Mesendoderm (in vitro differentiated cells): ENCODE measurements at regions not wholly inside any gene's neighbourhood (a gene's known extent, or its start where the extent isn't known, plus 50 kb on each side); places are given as distances from the start of the nearest gene placed in this dataset.
"Not testable (repeated sequence)": the region's sequence is repeated elsewhere in the genome, so short reads cannot be mapped to it uniquely, and the experiment has no call there.

Experiments
- DNase-seq: peaks from one replicate; pipeline ENCODE4 v3.0.0; 2013
- H2AK5ac ChIP-seq: 2 replicates; pipeline ENCODE4 v1.6.1; 2013; ENCODE audit warnings: low read length, inconsistent platforms
- H2BK120ac ChIP-seq: 2 replicates; pipeline ENCODE4 v1.6.1; 2013; ENCODE audit warnings: low read depth, mild to moderate bottlenecking, low read length, moderate library complexity, mixed read lengths
- H2BK15ac ChIP-seq: replicated peaks from 2 replicates; pipeline ENCODE4 v1.6.1; 2013; ENCODE audit warnings: low read depth, mild to moderate bottlenecking, moderate library complexity
- H2BK5ac ChIP-seq: 2 replicates; pipeline ENCODE4 v1.6.1; 2013; ENCODE audit warnings: low read length, inconsistent platforms
- H3K18ac ChIP-seq: 2 replicates; pipeline ENCODE4 v1.6.1; 2013; ENCODE audit warnings: mild to moderate bottlenecking, low read length, mixed read lengths
- H3K23ac ChIP-seq: one replicate; pipeline ENCODE4 v1.6.1; 2013; ENCODE audit warnings: low read length
- H3K27ac ChIP-seq: 2 replicates; pipeline ENCODE4 v1.5.1; 2013; ENCODE audit warnings: low read depth, mild to moderate bottlenecking, inconsistent platforms, low read length, moderate library complexity
- H3K27me3 ChIP-seq: 2 replicates; pipeline ENCODE4 v1.6.1; 2013; ENCODE audit warnings: low read length, control low read depth, mild to moderate bottlenecking, inconsistent platforms; ENCODE audit not compliant: insufficient read depth, poor library complexity
- H3K36me3 ChIP-seq: 2 replicates; pipeline ENCODE4 v1.6.1; 2013; ENCODE audit warnings: low read length, inconsistent platforms; ENCODE audit not compliant: control insufficient read depth, insufficient read depth
- H3K4ac ChIP-seq: one replicate; pipeline ENCODE4 v1.6.1; 2013; ENCODE audit warnings: low read depth, mild to moderate bottlenecking, low read length, moderate library complexity
- H3K4me1 ChIP-seq: 2 replicates; pipeline ENCODE4 v1.6.1; 2013; ENCODE audit warnings: low read depth, low read length, inconsistent platforms; ENCODE audit not compliant: control insufficient read depth
- H3K4me2 ChIP-seq: 2 replicates; pipeline ENCODE4 v1.6.1; 2013; ENCODE audit warnings: low read length
- H3K4me3 ChIP-seq: 2 replicates; pipeline ENCODE4 v1.5.1; 2013; ENCODE audit warnings: mild to moderate bottlenecking, low read length
- H3K56ac ChIP-seq: one replicate; pipeline ENCODE4 v1.6.1; 2013; ENCODE audit warnings: low read length
- H3K79me1 ChIP-seq: 2 replicates; pipeline ENCODE4 v1.6.1; 2013; ENCODE audit warnings: low read length, inconsistent platforms
- H3K79me2 ChIP-seq: 2 replicates; pipeline ENCODE4 v1.6.1; 2013; ENCODE audit warnings: mild to moderate bottlenecking, low read length; ENCODE audit not compliant: control insufficient read depth, insufficient read depth
- H3K9ac ChIP-seq: 2 replicates; pipeline ENCODE4 v1.6.1; 2013; ENCODE audit warnings: low read length, inconsistent platforms
- H4K5ac ChIP-seq: one replicate; pipeline ENCODE4 v1.6.1; 2013; ENCODE audit warnings: low read length
- H4K8ac ChIP-seq: one replicate; pipeline ENCODE4 v1.6.1; 2013; ENCODE audit warnings: low read depth, mild to moderate bottlenecking, control low read depth, low read length, moderate library complexity
- WGBS: extraction: QIAGEN DNeasy Blood & Tissue Kit; methylation state at CpG from one replicate; pipeline ENCODE4 v1.1.7; 2013; ENCODE audit warnings: low lambda C conversion rate, missing lambda C conversion rate; ENCODE audit not compliant: insufficient coverage; ENCODE audit errors: extremely low coverage; 5-methylcytosine and 5-hydroxymethylcytosine counted together

- H3K18ac ChIP-seq: no peak overlapping the region
- H4K8ac ChIP-seq: no peak overlapping the region
- no peak overlapping the region for H3K27ac ChIP-seq
- H3K36me3 ChIP-seq: no peaks in the 10 kb centered on the region
- no peak overlapping the region for H2BK15ac ChIP-seq
- H3K4me1 ChIP-seq: no peaks in the 10 kb centered on the region
- peaks cover 2% of the 10 kb centered on the region for H3K79me2 ChIP-seq
- no peak overlapping the region for H3K9ac ChIP-seq
- no CpG with 5 or more reads among the region's 5 CpGs for WGBS
- H2BK120ac ChIP-seq: no peak overlapping the region
- H3K4ac ChIP-seq: no peak overlapping the region
- DNase-seq: peak; percentile 37
- H3K23ac ChIP-seq: no peak overlapping the region
- H3K4me2 ChIP-seq: no peak overlapping the region
- no peak overlapping the region for H4K5ac ChIP-seq
- peaks cover 2% of the 10 kb centered on the region for H3K79me1 ChIP-seq
- no peak overlapping the region for H2AK5ac ChIP-seq
- no peaks in the 10 kb centered on the region for H3K27me3 ChIP-seq
- no peak overlapping the region for H2BK5ac ChIP-seq
- H3K4me3 ChIP-seq: no peak overlapping the region
- no peak overlapping the region for H3K56ac ChIP-seq
Measured at GRCh38 chr13:107799001-107799400, 416.3 kb downstream of the LIG4 start.

GRCh38 chr13:107790397-107790796, 424.9 kb downstream of the LIG4 start:
- H2AK5ac ChIP-seq: no peak overlapping the region
- peaks cover 1% of the 10 kb centered on the region for H3K79me2 ChIP-seq
- H3K9ac ChIP-seq: no peak overlapping the region
- H3K36me3 ChIP-seq: no peaks in the 10 kb centered on the region
- no peak overlapping the region for H3K18ac ChIP-seq
- no peak overlapping the region for H3K4ac ChIP-seq
- no peak overlapping the region for H2BK5ac ChIP-seq
- H3K4me2 ChIP-seq: no peak overlapping the region
- no peak overlapping the region for H4K5ac ChIP-seq
- WGBS: no CpG with 5 or more reads among the region's 1 CpG
- DNase-seq: no peak
- H3K79me1 ChIP-seq: peaks cover 2% of the 10 kb centered on the region
- H3K27me3 ChIP-seq: no peaks in the 10 kb centered on the region
- no peaks in the 10 kb centered on the region for H3K4me1 ChIP-seq
- H4K8ac ChIP-seq: no peak overlapping the region
- no peak overlapping the region for H3K27ac ChIP-seq
- H2BK120ac ChIP-seq: no peak overlapping the region
- no peak overlapping the region for H3K23ac ChIP-seq
- H3K4me3 ChIP-seq: no peak overlapping the region
- no peak overlapping the region for H2BK15ac ChIP-seq
- no peak overlapping the region for H3K56ac ChIP-seq

GRCh38 chr13:107788464-107789165, 426.7 kb downstream of the LIG4 start:
- H3K23ac ChIP-seq: no peak overlapping the region
- H2BK15ac ChIP-seq: no peak overlapping the region
- H3K4ac ChIP-seq: no peak overlapping the region
- H3K18ac ChIP-seq: no peak overlapping the region
- no peak overlapping the region for H2AK5ac ChIP-seq
- no peak for DNase-seq
- no peak overlapping the region for H4K5ac ChIP-seq
- no peak overlapping the region for H3K27ac ChIP-seq
- H3K56ac ChIP-seq: no peak overlapping the region
- H2BK120ac ChIP-seq: no peak overlapping the region
- no peaks in the 10 kb centered on the region for H3K27me3 ChIP-seq
- H3K79me2 ChIP-seq: peaks cover 1% of the 10 kb centered on the region
- H3K4me3 ChIP-seq: no peak overlapping the region
- no peak overlapping the region for H3K9ac ChIP-seq
- no peak overlapping the region for H2BK5ac ChIP-seq
- WGBS: no CpG with 5 or more reads among the region's 8 CpGs
- no peak overlapping the region for H4K8ac ChIP-seq
- H3K79me1 ChIP-seq: peaks cover 2% of the 10 kb centered on the region
- no peaks in the 10 kb centered on the region for H3K36me3 ChIP-seq
- H3K4me1 ChIP-seq: no peaks in the 10 kb centered on the region
- H3K4me2 ChIP-seq: no peak overlapping the region

GRCh38 chr13:107782646-107783045, 432.7 kb downstream of the LIG4 start:
- not testable (repeated sequence) for H2BK5ac ChIP-seq, H3K4me1 ChIP-seq, H3K36me3 ChIP-seq, H3K23ac ChIP-seq, H3K4me3 ChIP-seq, H3K27me3 ChIP-seq, H3K79me1 ChIP-seq, DNase-seq, H2BK120ac ChIP-seq, H3K18ac ChIP-seq, H4K8ac ChIP-seq, H4K5ac ChIP-seq, H3K4me2 ChIP-seq, H3K56ac ChIP-seq, H3K4ac ChIP-seq, H2BK15ac ChIP-seq, H2AK5ac ChIP-seq, H3K9ac ChIP-seq, H3K27ac ChIP-seq, H3K79me2 ChIP-seq
- no CpG with 5 or more reads among the region's 39 CpGs for WGBS

- no peak overlapping the region for H2BK15ac ChIP-seq
- H3K9ac ChIP-seq: no peak overlapping the region
- peaks cover 3% of the 10 kb centered on the region for H3K79me2 ChIP-seq
- H3K23ac ChIP-seq: no peak overlapping the region
- H3K27ac ChIP-seq: no peak overlapping the region
- H3K4me3 ChIP-seq: no peak overlapping the region
- no CpG with 5 or more reads among the region's 1 CpG for WGBS
- H2AK5ac ChIP-seq: no peak overlapping the region
- no peak overlapping the region for H3K4ac ChIP-seq
- H3K4me1 ChIP-seq: no peaks in the 10 kb centered on the region
- no peak overlapping the region for H2BK5ac ChIP-seq
- no peaks in the 10 kb centered on the region for H3K36me3 ChIP-seq
- H4K8ac ChIP-seq: no peak overlapping the region
- H3K18ac ChIP-seq: no peak overlapping the region
- no peaks in the 10 kb centered on the region for H3K27me3 ChIP-seq
- H3K4me2 ChIP-seq: no peak overlapping the region
- no peak overlapping the region for H3K56ac ChIP-seq
- H3K79me1 ChIP-seq: peaks cover 1% of the 10 kb centered on the region
- DNase-seq: no peak
- no peak overlapping the region for H4K5ac ChIP-seq
- H2BK120ac ChIP-seq: no peak overlapping the region
Measured at GRCh38 chr13:107778094-107778493, 437.2 kb downstream of the LIG4 start.

- Histone ChIP-seq H3K79me2 (no peaks in the 10 kb centered on the region), H3K27me3 (no peaks in the 10 kb centered on the region), H3K4me3 (no peak overlapping the region), H3K4me2 (no peak overlapping the region), H3K79me1 (no peaks in the 10 kb centered on the region), H3K56ac (no peak overlapping the region), H3K9ac (no peak overlapping the region), H3K4ac (no peak overlapping the region), H3K36me3 (no peaks in the 10 kb centered on the region), H2BK5ac (no peak overlapping the region), H3K4me1 (no peaks in the 10 kb centered on the region), H3K18ac (no peak overlapping the region), H2AK5ac (no peak overlapping the region), H2BK120ac (no peak overlapping the region), H2BK15ac (no peak overlapping the region), H3K27ac (no peak overlapping the region), H3K23ac (no peak overlapping the region), H4K5ac (no peak overlapping the region), H4K8ac (no peak overlapping the region)
- DNase-seq: no peak
Measured at GRCh38 chr13:107770541-107770940, 444.8 kb downstream of the LIG4 start.
